Choroid plexus epithelial cell (primary cell): ENCODE measurements at regions not wholly inside any gene's neighbourhood (a gene's known extent, or its start where the extent isn't known, plus 50 kb on each side); places are given as distances from the start of the nearest gene placed in this dataset.
A peak's percentile ranks its signal among the peaks of the same experiment; 100 is the strongest.

Experiments
- DNase-seq: peaks from one replicate; pipeline ENCODE4 v3.0.0-alpha.2; 2010; ENCODE audit warnings: low read depth
- H3K4me3 ChIP-seq: 2 replicates; pipeline ENCODE4 v1.5.1; 2011; ENCODE audit warnings: low read depth, mild to moderate bottlenecking, control low read depth, low read length, moderate library complexity
- CTCF ChIP-seq: conservative IDR thresholded peaks from 2 replicates; pipeline ENCODE4 v1.5.1; 2011; ENCODE audit warnings: low read depth, mild to moderate bottlenecking, control low read depth, inconsistent platforms, low read length, moderate library complexity

- TF ChIP-seq CTCF: no peak
- H3K4me3 ChIP-seq: no peak overlapping the region
- DNase-seq: no peak
These were observed 187.3 kb upstream of the TNP1 start for GRCh38 chr2:217047209-217047608.

GRCh38 chr2:217045700-217046475, 186.0 kb upstream of the TNP1 start:
- no peak overlapping the region for H3K4me3 ChIP-seq
- DNase-seq: peak; percentile 54
- TF ChIP-seq CTCF: no peak

DNA sequence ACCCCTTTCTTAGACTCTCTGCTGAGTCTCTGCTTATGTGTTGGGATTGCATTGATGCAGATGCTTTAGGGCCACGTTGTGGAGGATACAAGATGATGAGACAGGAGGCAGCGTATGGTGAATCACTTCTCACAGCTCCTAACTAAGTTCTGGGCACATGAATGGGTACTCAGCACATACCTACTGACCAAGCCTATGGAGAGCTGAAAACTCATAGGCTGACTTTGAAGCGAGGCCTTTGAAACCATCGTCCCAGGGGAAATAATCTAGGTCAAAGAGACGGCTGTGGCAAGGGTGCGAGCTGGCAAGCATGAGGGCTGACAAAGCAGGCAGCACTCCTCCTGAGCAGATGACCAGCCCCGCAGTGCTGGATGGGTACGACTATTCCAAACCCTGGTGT, 180.2 kb upstream of the TNP1 start:
- no peak overlapping the region for H3K4me3 ChIP-seq
- DNase-seq: no peak
- no peak for TF ChIP-seq CTCF

DNA sequence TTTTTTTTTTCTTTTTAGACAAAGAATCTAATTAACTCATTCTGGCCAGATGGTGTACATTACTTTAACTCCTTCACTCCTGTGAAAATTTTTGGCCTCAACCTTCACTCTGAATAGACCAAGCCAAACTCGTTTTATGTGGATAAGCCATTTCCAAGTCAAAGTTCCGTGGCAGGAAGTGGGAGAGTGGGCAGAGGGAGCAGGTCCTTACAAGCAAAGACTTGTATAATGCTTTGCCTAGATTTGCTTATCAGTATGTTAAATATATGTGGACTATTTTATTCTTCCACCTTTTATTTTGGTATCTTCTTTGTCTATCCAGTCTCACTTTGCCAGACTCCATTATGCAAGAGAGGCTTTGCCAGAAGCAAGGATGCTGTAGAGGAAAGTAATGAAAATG, 178.1 kb upstream of the TNP1 start:
- no peak for TF ChIP-seq CTCF
- H3K4me3 ChIP-seq: no peak overlapping the region
- DNase-seq: no peak

GRCh38 chr2:217037353-217037752, 177.5 kb upstream of the TNP1 start:
- no peak overlapping the region for H3K4me3 ChIP-seq
- TF ChIP-seq CTCF: no peak
- no peak for DNase-seq

DNA sequence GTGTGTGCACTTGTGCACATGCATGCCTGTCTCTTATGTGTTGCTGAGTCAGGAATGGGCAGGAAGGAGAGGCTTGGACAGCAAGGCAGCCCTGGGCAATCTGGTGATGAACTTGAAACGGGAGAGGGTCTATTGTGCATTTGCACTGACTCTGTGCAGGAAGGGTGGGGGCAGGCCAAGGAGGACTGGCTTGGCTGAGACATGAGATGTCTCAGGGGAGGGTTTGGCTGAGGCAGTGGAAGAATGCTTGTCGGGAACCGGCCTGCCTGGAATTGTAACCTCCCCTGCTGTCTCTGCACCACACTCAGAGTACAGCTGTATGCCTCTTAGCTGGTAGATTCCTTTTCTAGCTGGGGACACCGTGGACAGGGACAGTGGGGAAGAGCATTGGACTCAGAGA, 176.1 kb upstream of the TNP1 start:
- H3K4me3 ChIP-seq: no peak overlapping the region
- DNase-seq: peak; percentile 60
- no peak for TF ChIP-seq CTCF

- no peak for TF ChIP-seq CTCF
- DNase-seq: no peak
- no peak overlapping the region for H3K4me3 ChIP-seq
These were observed 173.3 kb upstream of the TNP1 start for GRCh38 chr2:217033186-217033585.
